COLO668 (cell line): ENCODE measurements at regions not wholly inside any gene's neighbourhood (a gene's known extent, or its start where the extent isn't known, plus 50 kb on each side); places are given as distances from the start of the nearest gene placed in this dataset.
"Not testable (repeated sequence)": the region's sequence is repeated elsewhere in the genome, so short reads cannot be mapped to it uniquely, and the experiment has no call there.

Source experiments
- DNase-seq: peaks from one replicate; lab custom pipeline; 2025; ENCODE audit not compliant: unreplicated experiment; lab: John Stamatoyannopoulos, UW

DNA sequence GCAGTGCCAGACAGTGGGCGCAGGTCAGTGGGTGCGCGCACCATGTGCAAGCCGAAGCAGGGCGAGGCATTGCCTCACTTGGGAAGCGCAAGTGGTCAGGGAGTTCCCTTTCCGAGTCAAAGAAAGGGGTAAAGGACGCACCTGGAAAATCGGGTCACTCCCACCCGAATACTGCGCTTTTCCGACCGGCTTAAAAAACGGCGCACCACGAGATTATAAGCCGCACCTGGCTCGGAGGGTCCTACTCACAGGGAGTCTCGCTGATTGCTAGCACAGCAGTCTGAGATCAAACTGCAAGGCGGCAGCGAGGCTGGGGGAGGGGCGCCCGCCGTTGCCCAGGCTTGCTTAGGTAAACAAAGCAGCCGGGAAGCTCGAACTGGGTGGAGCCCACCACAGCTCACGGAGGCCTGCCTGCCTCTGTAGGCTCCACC lies 77.9 kb downstream of the NR4A2 start:
- peak; percentile 57 for DNase-seq

GRCh38 chr2:156253765-156254164 lies 78.8 kb downstream of the NR4A2 start:
- no peak for DNase-seq

DNA sequence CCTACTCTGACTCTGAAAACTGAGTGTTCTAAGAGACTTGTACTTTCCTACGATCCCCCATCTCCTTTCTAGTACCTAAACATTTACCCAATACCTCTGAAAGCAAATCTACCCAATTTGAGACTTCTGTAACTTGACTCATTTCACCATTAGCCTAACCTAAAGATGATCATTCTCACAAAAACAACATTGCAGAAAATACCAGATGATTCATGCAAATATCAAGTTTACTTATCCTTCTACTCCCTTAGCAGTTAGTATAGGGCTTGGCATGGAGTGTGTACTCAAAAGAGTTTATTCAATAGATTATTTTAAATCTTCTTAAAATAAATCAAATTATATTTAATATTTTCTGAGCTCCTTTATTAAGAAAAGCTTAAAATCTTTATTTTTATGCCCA lies 89.6 kb downstream of the NR4A2 start:
- DNase-seq: no peak

DNA sequence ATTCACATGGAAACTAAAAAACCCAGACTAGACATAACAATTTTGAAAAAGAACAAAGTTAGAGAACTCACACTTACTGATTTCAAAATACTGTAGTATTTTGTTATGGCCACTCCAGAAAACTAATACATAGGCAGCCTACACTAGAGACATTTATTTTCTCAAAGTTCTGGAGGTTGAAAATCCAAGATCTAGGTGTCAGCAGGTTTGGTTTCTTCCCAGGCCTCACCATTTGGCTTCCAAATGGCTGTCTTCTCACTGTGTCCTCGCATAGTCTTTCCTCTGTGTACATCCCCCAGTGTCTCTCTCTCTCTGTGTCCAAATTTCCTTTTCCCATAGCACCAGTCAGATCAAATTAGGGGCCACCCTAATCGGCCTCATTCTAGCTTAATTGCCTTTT lies 95.0 kb downstream of the NR4A2 start:
- no peak for DNase-seq

- DNase-seq: no peak
Measured at GRCh38 chr2:156229724-156230362, 102.7 kb downstream of the NR4A2 start.

- DNase-seq: not testable (repeated sequence)
Measured at GRCh38 chr2:156223328-156223727, 109.2 kb downstream of the NR4A2 start.

GRCh38 chr2:156221703-156222102 lies 110.8 kb downstream of the NR4A2 start:
- DNase-seq: no peak

GRCh38 chr2:156219491-156220100 lies 112.9 kb downstream of the NR4A2 start:
- DNase-seq: no peak

- no peak for DNase-seq
Measured at GRCh38 chr2:156215656-156216055, 116.9 kb downstream of the NR4A2 start.

DNA sequence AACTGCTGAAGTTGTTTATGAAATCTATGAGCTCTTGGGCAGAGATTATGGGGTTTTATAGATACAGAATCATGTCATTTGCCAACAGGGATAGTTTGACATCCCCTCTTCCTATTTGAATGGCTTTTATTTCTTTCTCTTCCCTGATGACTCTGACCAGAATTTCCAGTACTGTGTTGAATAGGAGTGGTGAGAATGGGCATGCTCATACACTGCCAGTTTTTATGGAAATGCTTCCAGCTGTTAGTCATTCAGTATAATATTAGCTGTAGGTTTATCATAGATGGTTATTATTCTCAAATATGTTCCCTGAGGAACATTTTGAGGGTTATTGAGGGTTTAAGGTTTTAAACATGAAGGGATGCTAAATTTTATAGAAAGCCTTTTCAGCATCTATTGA lies 121.2 kb downstream of the NR4A2 start:
- no peak for DNase-seq

DNA sequence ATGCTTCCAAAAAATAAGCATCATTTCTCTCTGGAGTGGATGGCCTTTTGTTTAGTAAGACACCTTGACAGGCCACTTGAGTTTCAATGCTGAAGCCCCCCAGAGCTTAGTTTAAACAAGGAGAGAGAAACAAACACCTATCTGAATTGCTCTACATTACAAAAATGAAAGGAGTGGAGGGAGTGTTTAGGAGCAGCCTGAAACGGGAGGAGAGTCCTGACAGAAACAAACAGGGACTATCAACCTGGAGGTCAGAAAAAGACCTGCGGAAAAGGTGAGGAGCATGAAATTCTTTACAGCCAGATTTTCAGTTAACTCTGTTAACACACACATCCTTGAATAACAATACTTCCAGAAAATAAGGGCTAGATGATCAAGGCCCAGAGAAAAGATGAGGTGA lies 126.2 kb downstream of the NR4A2 start:
- no peak for DNase-seq

- no peak for DNase-seq
Measured at GRCh38 chr2:156199588-156199987, 132.9 kb downstream of the NR4A2 start.

DNA sequence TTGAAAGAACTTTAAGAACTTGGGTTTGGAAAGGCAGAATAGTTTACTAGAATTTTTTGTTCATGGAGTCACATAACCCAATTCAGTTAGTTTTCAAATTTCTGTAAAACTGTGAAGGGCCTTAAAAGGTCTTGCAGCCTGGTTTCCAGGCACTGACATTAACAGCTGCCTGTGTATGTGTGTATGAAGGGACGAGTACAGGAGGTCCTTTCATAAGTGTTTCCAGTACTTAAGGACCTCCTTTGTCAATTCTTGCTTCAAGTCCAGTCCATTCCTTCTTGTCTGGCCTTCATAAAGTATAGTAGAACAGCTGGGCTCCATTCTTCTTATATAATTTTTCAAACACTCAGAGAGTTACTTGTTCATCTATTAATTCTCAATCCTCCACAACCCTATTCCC lies 136.5 kb downstream of the NR4A2 start:
- no peak for DNase-seq

- no peak for DNase-seq
Measured at GRCh38 chr2:156192468-156192867, 140.1 kb downstream of the NR4A2 start.

DNA sequence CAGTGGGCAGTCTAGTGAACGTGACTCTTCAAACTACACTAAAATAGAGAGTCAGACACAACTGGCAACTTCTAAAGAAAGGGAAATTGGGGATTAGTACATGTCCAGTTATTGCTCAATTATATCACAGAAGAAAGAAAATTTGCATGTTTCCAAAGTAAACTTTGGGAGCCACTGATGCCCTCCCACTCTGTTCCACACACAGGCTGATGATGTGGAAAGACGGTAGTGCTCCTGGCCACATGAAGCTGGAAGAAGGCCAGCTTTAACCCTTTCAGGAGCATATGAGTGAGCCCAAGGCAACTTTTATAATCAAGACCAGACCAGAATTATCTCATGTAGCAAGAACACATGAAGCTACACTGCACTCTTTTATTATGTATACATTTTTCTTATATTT lies 141.0 kb downstream of the NR4A2 start:
- peak; percentile 8 for DNase-seq

DNA sequence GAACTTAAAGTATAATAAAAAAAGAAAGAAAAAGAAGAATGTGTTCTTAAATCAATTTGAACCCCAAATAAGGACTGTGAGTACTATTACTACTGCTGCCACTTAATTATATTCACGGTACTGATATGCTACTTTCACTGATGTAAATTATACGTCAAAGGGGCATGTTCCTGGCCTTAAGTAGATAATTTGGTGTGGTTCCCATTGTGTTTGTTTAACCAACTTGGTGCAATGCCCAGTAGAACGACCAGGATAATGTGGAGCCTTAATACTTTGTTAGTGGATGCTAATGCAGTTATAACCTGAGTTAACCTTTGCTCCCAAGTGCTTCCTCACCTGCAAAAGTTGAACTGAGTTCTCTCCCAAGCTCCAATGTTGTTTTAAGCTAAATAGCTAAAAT lies 142.0 kb downstream of the NR4A2 start:
- no peak for DNase-seq

GRCh38 chr2:156189584-156189983 lies 142.9 kb downstream of the NR4A2 start:
- no peak for DNase-seq

GRCh38 chr2:156189143-156189542 lies 143.4 kb downstream of the NR4A2 start:
- DNase-seq: peak; percentile 66

DNA sequence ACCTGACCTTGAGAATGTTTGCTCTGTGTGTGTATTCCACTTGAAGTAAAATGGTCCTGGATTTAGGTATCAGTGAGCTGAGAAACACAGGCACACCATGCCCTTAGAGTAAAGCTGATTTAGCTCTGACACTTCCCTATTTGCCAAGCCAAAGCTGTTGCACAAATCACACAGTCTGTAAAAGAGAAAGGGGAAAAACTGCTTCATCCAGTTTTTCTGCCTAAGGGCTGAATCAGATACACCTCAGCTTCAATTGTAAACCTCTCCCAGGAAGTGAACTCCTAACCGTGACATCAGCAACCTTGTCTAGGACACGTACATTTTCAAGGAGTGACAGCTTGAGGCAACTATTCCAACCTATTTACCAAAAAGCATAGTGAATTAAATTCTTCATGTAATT lies 150.4 kb downstream of the NR4A2 start:
- peak; percentile 64 for DNase-seq

DNA sequence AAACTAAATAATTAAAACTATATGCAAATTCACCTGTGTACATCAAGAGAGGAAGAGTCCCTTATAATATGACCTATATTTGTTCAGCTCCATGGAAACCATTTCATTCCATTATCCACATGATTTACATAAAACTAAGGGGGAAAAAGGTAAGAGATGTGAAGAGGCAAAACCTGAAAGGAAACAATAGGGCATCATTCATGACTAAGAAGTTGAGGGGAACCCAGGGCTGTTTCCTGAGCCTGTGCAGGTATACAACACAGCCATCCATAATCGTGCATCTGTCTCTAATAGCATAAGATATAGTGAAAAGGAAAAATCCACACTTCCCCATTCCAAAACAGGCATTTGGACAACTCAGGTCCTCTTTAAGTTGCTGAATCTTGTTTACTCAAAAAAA lies 151.3 kb downstream of the NR4A2 start:
- DNase-seq: no peak

GRCh38 chr2:156177654-156178053 lies 154.9 kb downstream of the NR4A2 start:
- no peak for DNase-seq

- DNase-seq: no peak
Measured at GRCh38 chr2:156175946-156176345, 156.6 kb downstream of the NR4A2 start.

GRCh38 chr2:156170929-156171328 lies 161.6 kb downstream of the NR4A2 start:
- no peak for DNase-seq
